Neural progenitor cell (in vitro differentiated cells): ENCODE measurements at regions not wholly inside any gene's neighbourhood (a gene's known extent, or its start where the extent isn't known, plus 50 kb on each side); places are given as distances from the start of the nearest gene placed in this dataset.

ENCODE experiments used
- DNase-seq: peaks from one replicate; pipeline ENCODE4 v3.0.0-alpha.2; 2016; ENCODE audit warnings: low spot score
- H2AFZ ChIP-seq: fragments of 200-600 bp; sonication (generic); replicated peaks from 2 replicates; pipeline ENCODE4 v1.6.1; 2016; ENCODE audit warnings: antibody characterized with exemption
- H3F3A ChIP-seq: fragments of 200-600 bp; sonication (generic); 2 replicates; pipeline ENCODE4 v1.6.1; 2016; ENCODE audit warnings: antibody characterized with exemption, low read depth
- H3K27ac ChIP-seq: fragments of 200-600 bp; sonication (generic); 2 replicates; pipeline ENCODE4 v1.5.1; 2016; ENCODE audit warnings: mild to moderate bottlenecking
- H3K27me3 ChIP-seq: fragments of 200-600 bp; sonication (generic); 2 replicates; pipeline ENCODE4 v1.6.1; 2016; ENCODE audit warnings: mild to moderate bottlenecking, moderate library complexity
- H3K36me3 ChIP-seq: fragments of 200-600 bp; sonication (generic); 2 replicates; pipeline ENCODE4 v1.5.1; 2016
- H3K4me1 ChIP-seq: fragments of 200-600 bp; sonication (generic); 2 replicates; pipeline ENCODE4 v1.6.1; 2016; ENCODE audit warnings: mixed run types
- H3K4me2 ChIP-seq: fragments of 200-600 bp; sonication (generic); 2 replicates; pipeline ENCODE4 v1.6.1; 2016
- H3K4me3 ChIP-seq: fragments of 200-600 bp; sonication (generic); 2 replicates; pipeline ENCODE4 v1.5.1; 2016
- H3K79me2 ChIP-seq: fragments of 200-600 bp; sonication (generic); 2 replicates; pipeline ENCODE4 v1.6.1; 2016; ENCODE audit warnings: low read depth
- H3K9ac ChIP-seq: fragments of 200-600 bp; sonication (generic); 2 replicates; pipeline ENCODE4 v1.6.1; 2016
- H3K9me3 ChIP-seq: fragments of 200-600 bp; sonication (generic); 2 replicates; pipeline ENCODE4 v1.5.1; 2016; ENCODE audit warnings: low read depth
- H4K20me1 ChIP-seq: fragments of 200-600 bp; sonication (generic); 2 replicates; pipeline ENCODE4 v1.6.1; 2016; ENCODE audit warnings: low read depth
- H3K27ac Mint-ChIP-seq: 3 replicates; pipeline ENCODE4 v1.8.0; 2021; ENCODE audit warnings: mixed read lengths
- H3K27me3 Mint-ChIP-seq: 2 replicates; pipeline ENCODE4 v1.8.0; 2022; ENCODE audit warnings: low read depth, mild to moderate bottlenecking, inconsistent platforms, moderate library complexity, mixed read lengths; ENCODE audit not compliant: insufficient read depth
- H3K36me3 Mint-ChIP-seq: 3 replicates; pipeline ENCODE4 v1.8.0; 2021; ENCODE audit warnings: mixed read lengths
- H3K4me1 Mint-ChIP-seq: 3 replicates; pipeline ENCODE4 v1.8.0; 2021; ENCODE audit warnings: mixed read lengths
- H3K4me3 Mint-ChIP-seq: 3 replicates; pipeline ENCODE4 v1.8.0; 2021; ENCODE audit warnings: mild to moderate bottlenecking, moderate library complexity, mixed read lengths
- H3K9me3 Mint-ChIP-seq: 3 replicates; pipeline ENCODE4 v1.8.0; 2020; ENCODE audit warnings: mixed read lengths
- EZH2 ChIP-seq: fragments of 200-600 bp; sonication (generic); IDR thresholded peaks from 2 replicates; pipeline ENCODE4 v1.6.1; 2017; ENCODE audit warnings: antibody characterized with exemption, mild to moderate bottlenecking, moderate library complexity
- EZH2phosphoT487 ChIP-seq: fragments of 200-600 bp; sonication (generic); IDR thresholded peaks from 2 replicates; pipeline ENCODE4 v1.6.1; 2017; ENCODE audit warnings: antibody characterized with exemption
- TF ChIP-seq, protein P1 (sequence below): fragments of 200-600 bp; sonication (generic); IDR thresholded peaks from 2 replicates; pipeline ENCODE4 v1.5.1; 2017; ENCODE audit warnings: antibody characterized with exemption, mild to moderate bottlenecking

- peaks cover 8% of the 10 kb centered on the region for H3K4me1 Mint-ChIP-seq
- Histone ChIP-seq H3K4me1 (no peaks in the 10 kb centered on the region), H3K4me3 (no peak overlapping the region), H3K27me3 (no peaks in the 10 kb centered on the region), H4K20me1 (no peaks in the 10 kb centered on the region), H3K9me3 (no peaks in the 10 kb centered on the region), H3K4me2 (no peak overlapping the region), H3K27ac (no peak overlapping the region), H3F3A (no peaks in the 10 kb centered on the region), H3K9ac (no peak overlapping the region), H3K36me3 (no peaks in the 10 kb centered on the region), H2AFZ (no peak overlapping the region), H3K79me2 (no peaks in the 10 kb centered on the region)
- no peaks in the 10 kb centered on the region for H3K9me3 Mint-ChIP-seq
- H3K36me3 Mint-ChIP-seq = no peaks in the 10 kb centered on the region
- H3K27me3 Mint-ChIP-seq = peaks cover 5% of the 10 kb centered on the region
- no peak for TF ChIP-seq EZH2phosphoT487
- TF ChIP-seq EZH2 = no peak
- TF ChIP-seq, protein P1, sequence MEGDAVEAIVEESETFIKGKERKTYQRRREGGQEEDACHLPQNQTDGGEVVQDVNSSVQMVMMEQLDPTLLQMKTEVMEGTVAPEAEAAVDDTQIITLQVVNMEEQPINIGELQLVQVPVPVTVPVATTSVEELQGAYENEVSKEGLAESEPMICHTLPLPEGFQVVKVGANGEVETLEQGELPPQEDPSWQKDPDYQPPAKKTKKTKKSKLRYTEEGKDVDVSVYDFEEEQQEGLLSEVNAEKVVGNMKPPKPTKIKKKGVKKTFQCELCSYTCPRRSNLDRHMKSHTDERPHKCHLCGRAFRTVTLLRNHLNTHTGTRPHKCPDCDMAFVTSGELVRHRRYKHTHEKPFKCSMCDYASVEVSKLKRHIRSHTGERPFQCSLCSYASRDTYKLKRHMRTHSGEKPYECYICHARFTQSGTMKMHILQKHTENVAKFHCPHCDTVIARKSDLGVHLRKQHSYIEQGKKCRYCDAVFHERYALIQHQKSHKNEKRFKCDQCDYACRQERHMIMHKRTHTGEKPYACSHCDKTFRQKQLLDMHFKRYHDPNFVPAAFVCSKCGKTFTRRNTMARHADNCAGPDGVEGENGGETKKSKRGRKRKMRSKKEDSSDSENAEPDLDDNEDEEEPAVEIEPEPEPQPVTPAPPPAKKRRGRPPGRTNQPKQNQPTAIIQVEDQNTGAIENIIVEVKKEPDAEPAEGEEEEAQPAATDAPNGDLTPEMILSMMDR = no peak
- DNase-seq = no peak
- H3K4me3 Mint-ChIP-seq = no peak overlapping the region
- H3K27ac Mint-ChIP-seq = no peak overlapping the region
Observed at GRCh38 chr14:55964091-55964490, 154.1 kb upstream of the PELI2 start.

GRCh38 chr14:55964821-55965220 is 153.4 kb upstream of the PELI2 start:
- Histone ChIP-seq H3K9ac (no peak overlapping the region), H3K4me1 (no peaks in the 10 kb centered on the region), H3K9me3 (no peaks in the 10 kb centered on the region), H3F3A (no peaks in the 10 kb centered on the region), H3K79me2 (no peaks in the 10 kb centered on the region), H3K4me3 (no peak overlapping the region), H4K20me1 (no peaks in the 10 kb centered on the region), H3K27me3 (no peaks in the 10 kb centered on the region), H3K36me3 (no peaks in the 10 kb centered on the region), H3K4me2 (no peak overlapping the region), H3K27ac (no peak overlapping the region), H2AFZ (no peak overlapping the region)
- H3K27me3 Mint-ChIP-seq = peaks cover 3% of the 10 kb centered on the region
- no peaks in the 10 kb centered on the region for H3K36me3 Mint-ChIP-seq
- TF ChIP-seq EZH2phosphoT487 (no peak), EZH2 (no peak)
- TF ChIP-seq, protein P1 = no peak
- no peak overlapping the region for H3K4me3 Mint-ChIP-seq
- peaks cover 8% of the 10 kb centered on the region for H3K4me1 Mint-ChIP-seq
- DNase-seq = no peak
- no peak overlapping the region for H3K27ac Mint-ChIP-seq
- no peaks in the 10 kb centered on the region for H3K9me3 Mint-ChIP-seq

GRCh38 chr14:55965851-55966250 is 152.4 kb upstream of the PELI2 start:
- Histone ChIP-seq H3K27ac (no peak overlapping the region), H3K4me2 (no peak overlapping the region), H4K20me1 (no peaks in the 10 kb centered on the region), H3K36me3 (no peaks in the 10 kb centered on the region), H3F3A (no peaks in the 10 kb centered on the region), H2AFZ (no peak overlapping the region), H3K4me3 (no peak overlapping the region), H3K4me1 (no peaks in the 10 kb centered on the region), H3K9me3 (no peaks in the 10 kb centered on the region), H3K27me3 (no peaks in the 10 kb centered on the region), H3K9ac (no peak overlapping the region), H3K79me2 (no peaks in the 10 kb centered on the region)
- TF ChIP-seq EZH2phosphoT487 (no peak), EZH2 (no peak)
- TF ChIP-seq, protein P1 = no peak
- Mint-ChIP-seq H3K36me3 (no peaks in the 10 kb centered on the region), H3K4me3 (no peak overlapping the region), H3K4me1 (peaks cover 8% of the 10 kb centered on the region), H3K27me3 (peaks cover 6% of the 10 kb centered on the region), H3K27ac (no peak overlapping the region), H3K9me3 (no peaks in the 10 kb centered on the region)
- no peak for DNase-seq
